Transverse colon (tissue), 4 donors: ENCODE measurements at regions not wholly inside any gene's neighbourhood (a gene's known extent, or its start where the extent isn't known, plus 50 kb on each side); places are given as distances from the start of the nearest gene placed in this dataset.

Experiments
- DNase-seq: peaks from one replicate; pipeline ENCODE4 v3.0.0-alpha.2; 2019
- H3K27ac ChIP-seq, 4 donors: fragments of 200-600 bp; sonication (generic); 2 replicates each; pipeline ENCODE4 v1.5.1; 2016 to 2018; ENCODE audit warnings: inconsistent platforms in 4 of 4
- H3K27me3 ChIP-seq: fragments of 200-600 bp; sonication (generic); 2 replicates; pipeline ENCODE4 v1.5.1; 2017; ENCODE audit warnings: inconsistent platforms
- H3K36me3 ChIP-seq, 4 donors: fragments of 200-600 bp; sonication (generic); 2 replicates each; pipeline ENCODE4 v1.5.1; 2017 to 2019; ENCODE audit warnings: inconsistent platforms in 4 of 4
- H3K4me1 ChIP-seq, 4 donors: fragments of 200-600 bp; sonication (generic); 2 replicates each; pipeline ENCODE4 v1.5.1; 2017 to 2020; ENCODE audit warnings: inconsistent platforms in 4 of 4
- H3K4me3 ChIP-seq, 4 donors: fragments of 200-600 bp; sonication (generic); 1 replicate in 1 of 4; 2 replicates in 3 of 4; pipeline versions ENCODE4 v1.5.1 to v1.6.1; 2017 to 2019; ENCODE audit warnings: inconsistent platforms in 4 of 4
- H3K9me3 ChIP-seq, 2 donors: fragments of 200-600 bp; sonication (generic); 2 replicates each; pipeline ENCODE4 v1.5.1; 2017 to 2019; ENCODE audit warnings: inconsistent platforms in 2 of 2
- CTCF ChIP-seq, 5 experiments: fragments of 200-600 bp in 3 of 5; fragments of 450-650 bp in 2 of 5; sonication (generic) in 3 of 5; IDR thresholded peaks; 1 replicate in 2 of 5; 2 replicates in 3 of 5; pipeline ENCODE4 v1.5.1; 2016 to 2017; ENCODE audit warnings: antibody characterized with exemption in 5 of 5, inconsistent platforms in 3 of 5, mild to moderate bottlenecking in 2 of 5, moderate library complexity in 1 of 5
- EP300 ChIP-seq: sonication (generic); formaldehyde crosslinking; IDR thresholded peaks from one replicate; pipeline ENCODE4 v1.6.1; 2017; ENCODE audit warnings: antibody characterized with exemption, low read depth
- POLR2A ChIP-seq: fragments of 450-650 bp; IDR thresholded peaks from one replicate; pipeline ENCODE4 v1.6.1; 2016; ENCODE audit warnings: antibody characterized with exemption, mild to moderate bottlenecking, moderate library complexity
- POLR2AphosphoS5 ChIP-seq, 3 donors: sonication (generic); formaldehyde crosslinking; IDR thresholded peaks; one replicate each; pipeline ENCODE4 v1.6.1; 2016; ENCODE audit warnings: antibody characterized with exemption in 3 of 3
- WGBS, 2 donors: methylation state at CpG; one replicate each; pipeline ENCODE4 v1.1.5; 2018; ENCODE audit warnings: low coverage in 1 of 2; 5-methylcytosine and 5-hydroxymethylcytosine counted together
- in situ Hi-C, 4 donors: fragments of 200-750 bp; cut with MboI; loops; one replicate each; pipeline versions ENCODE4 v1.15.0 to v1.15.1; 2017; ENCODE audit warnings: low sequenced_read_pairs in 3 of 4, low pct_ligation_motif_present in 1 of 4, low pct_unique_long_range_greater_than_20kb in 1 of 4
- intact Hi-C: fragments of 100-400 bp; cut with DNase I; formaldehyde crosslinking; loops from one replicate; pipeline ENCODE4 v1.15.1; 2023; ENCODE audit warnings: low total_unique reads

DNA sequence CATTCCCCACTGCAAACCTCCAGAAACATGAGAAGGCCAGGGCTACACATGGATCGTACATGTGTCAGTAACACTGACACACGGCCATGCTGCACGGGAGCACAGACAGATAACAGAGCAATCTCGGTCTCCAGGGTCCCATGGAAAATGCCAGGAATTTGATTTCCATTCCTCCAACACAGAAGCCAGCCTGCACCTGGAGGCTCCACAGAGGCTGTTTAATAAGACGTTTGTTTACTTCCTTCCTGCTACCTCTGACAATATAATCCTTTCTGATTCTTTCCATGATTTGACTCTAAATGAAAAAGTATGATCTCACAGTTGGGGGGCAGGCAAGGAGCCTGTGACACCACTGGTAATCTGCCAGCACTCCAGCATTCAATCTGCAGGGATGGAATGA, 210.9 kb upstream of the DDX18 start:
- Histone ChIP-seq H3K4me1 (no peaks in the 10 kb centered on the region), H3K36me3 (no peaks in the 10 kb centered on the region), H3K4me3 (no peak overlapping the region), H3K27me3 (no peaks in the 10 kb centered on the region), H3K27ac (no peak overlapping the region), H3K9me3 (no peaks in the 10 kb centered on the region)
- no peak for DNase-seq
- WGBS, 2 donors, result 22 to 32% methylated on average over 4 to 5 of the region's 5 CpGs
- intact Hi-C loops, result no loop called here
- in situ Hi-C loops, result no loop called here
- TF ChIP-seq EP300, result no peak
- TF ChIP-seq POLR2A, result no peak
- no peak for TF ChIP-seq POLR2AphosphoS5 (IDR thresholded peaks at IDR 0.05)
- TF ChIP-seq CTCF (IDR thresholded peaks at IDR 0.05), result no peak

GRCh38 chr2:117607202-117607601, 207.3 kb upstream of the DDX18 start:
- DNase-seq, result no peak
- Histone ChIP-seq H3K9me3 (no peaks in the 10 kb centered on the region), H3K27me3 (no peaks in the 10 kb centered on the region), H3K4me3 (no peak overlapping the region), H3K4me1 (no peaks in the 10 kb centered on the region), H3K36me3 (no peaks in the 10 kb centered on the region), H3K27ac (no peak overlapping the region)
- 44% methylated on average over 2 of the region's 2 CpGs; no CpG with 5 or more reads in 1 of the 2 donors for WGBS, 2 donors
- intact Hi-C loops, result no loop called here
- TF ChIP-seq CTCF (IDR thresholded peaks at IDR 0.05) (no peak), POLR2A (no peak), POLR2AphosphoS5 (IDR thresholded peaks at IDR 0.05) (no peak), EP300 (no peak)
- in situ Hi-C loops, result no loop called here

- H3K4me3 ChIP-seq, result no peak overlapping the region
- no peaks in the 10 kb centered on the region for H3K27me3 ChIP-seq
- in situ Hi-C loops, result no loop called here
- WGBS, 2 donors, result 87% methylated on average over 3 to 4 of the region's 5 CpGs
- no peaks in the 10 kb centered on the region for H3K4me1 ChIP-seq
- H3K9me3 ChIP-seq, result no peaks in the 10 kb centered on the region
- DNase-seq, result no peak
- TF ChIP-seq POLR2AphosphoS5 (IDR thresholded peaks at IDR 0.05), result no peak
- no peak for TF ChIP-seq EP300
- TF ChIP-seq CTCF (IDR thresholded peaks at IDR 0.05), result no peak
- TF ChIP-seq POLR2A, result no peak
- H3K36me3 ChIP-seq, result no peaks in the 10 kb centered on the region
- no peak overlapping the region for H3K27ac ChIP-seq
- intact Hi-C loops, result no loop called here
Measured at GRCh38 chr2:117613101-117613500, 201.4 kb upstream of the DDX18 start.

GRCh38 chr2:117614296-117614695, 200.2 kb upstream of the DDX18 start:
- Histone ChIP-seq H3K4me3 (no peak overlapping the region), H3K27me3 (no peaks in the 10 kb centered on the region), H3K36me3 (no peaks in the 10 kb centered on the region), H3K4me1 (no peaks in the 10 kb centered on the region), H3K9me3 (no peaks in the 10 kb centered on the region), H3K27ac (no peak overlapping the region)
- in situ Hi-C loops, result no loop called here
- intact Hi-C loops, result no loop called here
- no peak for TF ChIP-seq CTCF (IDR thresholded peaks at IDR 0.05)
- TF ChIP-seq POLR2A, result no peak
- no peak for DNase-seq
- 63 to 89% methylated on average over 3 to 5 of the region's 5 CpGs for WGBS, 2 donors
